Keratinocyte (primary cell): ENCODE measurements at regions not wholly inside any gene's neighbourhood (a gene's known extent, or its start where the extent isn't known, plus 50 kb on each side); places are given as distances from the start of the nearest gene placed in this dataset.

Experiments
- DNase-seq: peaks from one replicate; pipeline ENCODE4 v3.0.0-alpha.2; 2011; ENCODE audit warnings: low read depth, missing footprints, low spot score
- FAIRE-seq: peaks from 2 replicates; lab custom pipeline; 2011; peaks lifted over from hg19 to GRCh38; lab: Jason Lieb, UNC
- H2AFZ ChIP-seq: 2 replicates; pipeline ENCODE4 v1.6.0; 2012; ENCODE audit warnings: low read length, control low read depth, inconsistent platforms; ENCODE audit not compliant: control insufficient read depth
- H3K27ac ChIP-seq: 2 replicates; pipeline ENCODE4 v1.5.1; 2011; ENCODE audit warnings: low read length; ENCODE audit not compliant: control insufficient read depth, insufficient read depth
- H3K27me3 ChIP-seq: 3 replicates; pipeline ENCODE4 v1.6.0; 2011; ENCODE audit warnings: low read length; ENCODE audit not compliant: control insufficient read depth, insufficient read depth; ENCODE audit errors: extremely low read depth
- H3K36me3 ChIP-seq, 2 experiments: 2 replicates in 1 of 2; 3 replicates in 1 of 2; pipeline ENCODE4 v1.5.1; 2011; ENCODE audit warnings: low read length in 2 of 2, mild to moderate bottlenecking in 1 of 2; ENCODE audit not compliant: control insufficient read depth in 2 of 2, insufficient read depth in 2 of 2; ENCODE audit errors: extremely low read depth in 1 of 2
- H3K4me1 ChIP-seq: 3 replicates; pipeline ENCODE4 v1.5.1; 2011; ENCODE audit warnings: low read length; ENCODE audit not compliant: control insufficient read depth, insufficient read depth; ENCODE audit errors: extremely low read depth
- H3K4me2 ChIP-seq: 3 replicates; pipeline ENCODE4 v1.6.0; 2011; ENCODE audit warnings: low read depth, low read length; ENCODE audit not compliant: control insufficient read depth, insufficient read depth; ENCODE audit errors: extremely low read depth
- H3K4me3 ChIP-seq, 3 experiments: fragments of 200-600 bp in 1 of 3; sonication (generic) in 1 of 3; 2 replicates in 2 of 3; 3 replicates in 1 of 3; pipeline ENCODE4 v1.5.1; 2011 to 2016; ENCODE audit warnings: low read length in 3 of 3, mild to moderate bottlenecking in 3 of 3, control low read depth in 2 of 3, inconsistent platforms in 1 of 3, low read depth in 1 of 3, mixed read lengths in 1 of 3, mixed run types in 1 of 3, moderate library complexity in 1 of 3; ENCODE audit not compliant: control insufficient read depth in 2 of 3, insufficient read depth in 2 of 3; ENCODE audit errors: extremely low read depth in 1 of 3
- H3K79me2 ChIP-seq: 2 replicates; pipeline ENCODE4 v1.6.0; 2012; ENCODE audit warnings: low read length; ENCODE audit not compliant: control insufficient read depth, insufficient read depth
- H3K9ac ChIP-seq: 3 replicates; pipeline ENCODE4 v1.6.0; 2011; ENCODE audit warnings: low read length; ENCODE audit not compliant: control insufficient read depth, insufficient read depth; ENCODE audit errors: extremely low read depth
- H3K9me1 ChIP-seq: 3 replicates; pipeline ENCODE4 v1.6.0; 2011; ENCODE audit warnings: low read length; ENCODE audit not compliant: control insufficient read depth, insufficient read depth; ENCODE audit errors: extremely low read depth
- H3K9me3 ChIP-seq: 2 replicates; pipeline ENCODE4 v1.5.1; 2012; ENCODE audit warnings: low read depth, low read length; ENCODE audit not compliant: control insufficient read depth
- H4K20me1 ChIP-seq: 3 replicates; pipeline ENCODE4 v1.6.0; 2011; ENCODE audit warnings: low read length; ENCODE audit not compliant: control insufficient read depth, insufficient read depth; ENCODE audit errors: extremely low read depth
- EZH2 ChIP-seq: IDR thresholded peaks from one replicate; pipeline ENCODE4 v1.6.1; 2012; ENCODE audit warnings: inconsistent platforms, mild to moderate bottlenecking, low read length, moderate library complexity
- dilution Hi-C: fragments of 300-500 bp; cut with MboI; formaldehyde crosslinking; loops from one replicate; pipeline ENCODE4 v1.7.0; 2020; ENCODE audit warnings: low sequenced_read_pairs; ENCODE audit not compliant: extremely low pct_ligation_motif_present
- TF ChIP-seq, protein P1 (sequence below), 3 experiments: IDR thresholded peaks in 1 of 3; conservative IDR thresholded peaks in 1 of 3; optimal IDR thresholded peaks in 1 of 3; 2 replicates in 2 of 3; 3 replicates in 1 of 3; pipeline versions ENCODE3 to v1.5.1; 2011; ENCODE audit warnings: low read length in 3 of 3, mild to moderate bottlenecking in 3 of 3, moderate library complexity in 2 of 3, control low read depth in 1 of 3, inconsistent platforms in 1 of 3; ENCODE audit not compliant: insufficient read depth in 2 of 3; ENCODE audit errors: extremely low read depth in 1 of 3

DNA sequence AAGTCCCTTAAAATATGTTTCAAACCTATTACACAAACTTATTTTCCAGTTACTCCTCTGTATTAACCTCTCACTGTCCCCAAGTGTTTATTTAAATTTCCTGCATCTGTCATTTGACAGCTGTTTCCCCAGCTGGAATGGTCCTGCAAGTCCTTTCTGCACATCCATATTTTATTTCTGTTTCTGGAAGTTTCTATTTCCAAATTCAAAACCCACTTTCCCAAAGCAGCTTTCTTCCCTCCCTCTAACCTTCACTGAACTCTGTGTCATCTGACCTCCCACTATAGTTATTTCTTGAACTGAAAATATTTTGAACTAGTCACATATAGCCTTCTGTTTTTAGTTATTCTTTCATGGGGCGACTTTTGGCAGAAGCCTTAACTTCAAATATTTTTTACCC lies 459.4 kb upstream of the MC4R start:
- TF ChIP-seq, protein P1, sequence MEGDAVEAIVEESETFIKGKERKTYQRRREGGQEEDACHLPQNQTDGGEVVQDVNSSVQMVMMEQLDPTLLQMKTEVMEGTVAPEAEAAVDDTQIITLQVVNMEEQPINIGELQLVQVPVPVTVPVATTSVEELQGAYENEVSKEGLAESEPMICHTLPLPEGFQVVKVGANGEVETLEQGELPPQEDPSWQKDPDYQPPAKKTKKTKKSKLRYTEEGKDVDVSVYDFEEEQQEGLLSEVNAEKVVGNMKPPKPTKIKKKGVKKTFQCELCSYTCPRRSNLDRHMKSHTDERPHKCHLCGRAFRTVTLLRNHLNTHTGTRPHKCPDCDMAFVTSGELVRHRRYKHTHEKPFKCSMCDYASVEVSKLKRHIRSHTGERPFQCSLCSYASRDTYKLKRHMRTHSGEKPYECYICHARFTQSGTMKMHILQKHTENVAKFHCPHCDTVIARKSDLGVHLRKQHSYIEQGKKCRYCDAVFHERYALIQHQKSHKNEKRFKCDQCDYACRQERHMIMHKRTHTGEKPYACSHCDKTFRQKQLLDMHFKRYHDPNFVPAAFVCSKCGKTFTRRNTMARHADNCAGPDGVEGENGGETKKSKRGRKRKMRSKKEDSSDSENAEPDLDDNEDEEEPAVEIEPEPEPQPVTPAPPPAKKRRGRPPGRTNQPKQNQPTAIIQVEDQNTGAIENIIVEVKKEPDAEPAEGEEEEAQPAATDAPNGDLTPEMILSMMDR (optimal IDR thresholded peaks at IDR 0.05 in 1 of 3, IDR thresholded peaks at IDR 0.05 in 1 of 3, conservative IDR thresholded peaks at IDR 0.05 in 1 of 3; ENCODE audit: extremely low read depth in 1 of 3, insufficient read depth in 2 of 3, low read length in 3 of 3), result no peak
- no peak for TF ChIP-seq EZH2

DNA sequence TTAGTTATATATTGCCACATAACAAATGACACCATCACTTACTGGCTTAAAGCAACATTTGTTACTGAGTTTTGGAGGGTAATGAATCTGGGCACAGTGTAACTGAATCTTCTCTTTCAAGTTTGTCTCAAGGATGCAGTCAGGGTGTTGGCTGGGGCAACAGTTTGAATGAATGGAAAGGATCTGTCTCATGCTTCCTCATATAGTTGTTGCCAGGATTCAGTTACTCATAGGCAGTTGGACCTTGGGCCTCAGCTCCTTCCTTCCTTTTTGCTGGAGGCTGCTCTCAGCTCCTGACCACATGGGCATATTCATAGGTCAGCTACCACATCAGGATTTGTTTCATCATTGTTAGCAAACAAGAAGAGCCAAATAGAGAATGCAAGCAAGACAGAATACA lies 466.1 kb upstream of the MC4R start:
- Histone ChIP-seq H3K36me3 (no peaks in the 10 kb centered on the region), H2AFZ (no peak overlapping the region), H3K4me3 (no peak overlapping the region), H3K9me3 (no peaks in the 10 kb centered on the region), H3K9ac (no peak overlapping the region), H3K4me1 (no peaks in the 10 kb centered on the region), H3K9me1 (no peaks in the 10 kb centered on the region), H3K4me2 (no peak overlapping the region), H3K79me2 (no peaks in the 10 kb centered on the region), H3K27me3 (no peaks in the 10 kb centered on the region), H3K27ac (no peak overlapping the region), H4K20me1 (no peaks in the 10 kb centered on the region)
- TF ChIP-seq, protein P1 (optimal IDR thresholded peaks at IDR 0.05 in 1 of 3, IDR thresholded peaks at IDR 0.05 in 1 of 3, conservative IDR thresholded peaks at IDR 0.05 in 1 of 3; ENCODE audit: extremely low read depth in 1 of 3, insufficient read depth in 2 of 3, low read length in 3 of 3), result no peak
- TF ChIP-seq EZH2, result no peak
- no peak for DNase-seq
- dilution Hi-C loops, result no loop called here
- no peak for FAIRE-seq

More for the DNA sequence above, 459.4 kb upstream of the MC4R start:
- H3K9me3 ChIP-seq, result no peaks in the 10 kb centered on the region
- no peaks in the 10 kb centered on the region for H3K9me1 ChIP-seq
- no peaks in the 10 kb centered on the region for H3K4me1 ChIP-seq
- H2AFZ ChIP-seq, result no peak overlapping the region
- H3K27me3 ChIP-seq, result no peaks in the 10 kb centered on the region
- dilution Hi-C loops, result no loop called here
- no peak overlapping the region for H3K4me2 ChIP-seq
- no peaks in the 10 kb centered on the region for H3K36me3 ChIP-seq
- no peak overlapping the region for H3K9ac ChIP-seq
- H3K4me3 ChIP-seq, result no peak overlapping the region
- FAIRE-seq (no peak), DNase-seq (no peak)
- H3K79me2 ChIP-seq, result no peaks in the 10 kb centered on the region
- H3K27ac ChIP-seq, result no peak overlapping the region
- no peaks in the 10 kb centered on the region for H4K20me1 ChIP-seq
